Fibroblast of the aortic adventitia (primary cell): ENCODE measurements at regions not wholly inside any gene's neighbourhood (a gene's known extent, or its start where the extent isn't known, plus 50 kb on each side); places are given as distances from the start of the nearest gene placed in this dataset.

Source experiments
- DNase-seq: peaks from one replicate; pipeline ENCODE4 v3.0.0-alpha.2; 2010; ENCODE audit warnings: low read depth
- H3K4me3 ChIP-seq: 2 replicates; pipeline ENCODE4 v1.5.1; 2011; ENCODE audit warnings: low read depth, mild to moderate bottlenecking, control low read depth, low read length, moderate library complexity
- TF ChIP-seq, protein P1 (sequence below): IDR thresholded peaks from 2 replicates; pipeline ENCODE4 v1.5.1; 2011; ENCODE audit warnings: mild to moderate bottlenecking, low read length, control low read depth, inconsistent platforms; ENCODE audit not compliant: insufficient read depth

GRCh38 chr9:81522716-81523551 is 166.4 kb downstream of the TLE1 start:
- peak; percentile 78 for DNase-seq
- no peak overlapping the region for H3K4me3 ChIP-seq
- TF ChIP-seq, protein P1, sequence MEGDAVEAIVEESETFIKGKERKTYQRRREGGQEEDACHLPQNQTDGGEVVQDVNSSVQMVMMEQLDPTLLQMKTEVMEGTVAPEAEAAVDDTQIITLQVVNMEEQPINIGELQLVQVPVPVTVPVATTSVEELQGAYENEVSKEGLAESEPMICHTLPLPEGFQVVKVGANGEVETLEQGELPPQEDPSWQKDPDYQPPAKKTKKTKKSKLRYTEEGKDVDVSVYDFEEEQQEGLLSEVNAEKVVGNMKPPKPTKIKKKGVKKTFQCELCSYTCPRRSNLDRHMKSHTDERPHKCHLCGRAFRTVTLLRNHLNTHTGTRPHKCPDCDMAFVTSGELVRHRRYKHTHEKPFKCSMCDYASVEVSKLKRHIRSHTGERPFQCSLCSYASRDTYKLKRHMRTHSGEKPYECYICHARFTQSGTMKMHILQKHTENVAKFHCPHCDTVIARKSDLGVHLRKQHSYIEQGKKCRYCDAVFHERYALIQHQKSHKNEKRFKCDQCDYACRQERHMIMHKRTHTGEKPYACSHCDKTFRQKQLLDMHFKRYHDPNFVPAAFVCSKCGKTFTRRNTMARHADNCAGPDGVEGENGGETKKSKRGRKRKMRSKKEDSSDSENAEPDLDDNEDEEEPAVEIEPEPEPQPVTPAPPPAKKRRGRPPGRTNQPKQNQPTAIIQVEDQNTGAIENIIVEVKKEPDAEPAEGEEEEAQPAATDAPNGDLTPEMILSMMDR = peak; percentile 71

- TF ChIP-seq, protein P1 = no peak
- DNase-seq = no peak
- H3K4me3 ChIP-seq = no peak overlapping the region
Observed at GRCh38 chr9:81521892-81522291, 167.5 kb downstream of the TLE1 start.

- TF ChIP-seq, protein P1 = no peak
- DNase-seq = peak; percentile 19
- H3K4me3 ChIP-seq = no peak overlapping the region
Observed at GRCh38 chr9:81519816-81520495, 169.4 kb downstream of the TLE1 start.

GRCh38 chr9:81517954-81518353 is 171.4 kb downstream of the TLE1 start:
- DNase-seq = no peak
- TF ChIP-seq, protein P1 = no peak
- no peak overlapping the region for H3K4me3 ChIP-seq

GRCh38 chr9:81513059-81513458 is 176.3 kb downstream of the TLE1 start:
- no peak overlapping the region for H3K4me3 ChIP-seq
- TF ChIP-seq, protein P1 = no peak
- DNase-seq = no peak

DNA sequence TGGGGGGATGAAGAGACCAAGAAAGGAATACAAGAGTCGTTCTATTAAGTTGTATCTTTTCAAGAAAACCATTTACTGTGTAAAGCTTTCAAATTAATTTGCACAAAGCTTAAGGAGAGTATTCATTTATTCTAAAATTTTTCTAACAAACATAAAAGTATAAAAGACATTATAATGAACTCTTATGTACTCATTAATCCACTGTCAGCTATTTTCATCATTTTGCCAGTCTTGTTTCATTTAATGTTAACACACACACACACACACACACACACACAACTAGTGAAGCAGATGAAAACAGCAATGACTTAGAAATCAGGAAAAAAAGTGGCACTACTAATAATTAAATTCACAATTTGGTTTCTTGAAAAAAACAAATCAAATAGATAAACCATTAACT is 176.7 kb downstream of the TLE1 start:
- no peak for DNase-seq
- TF ChIP-seq, protein P1 = no peak
- H3K4me3 ChIP-seq = no peak overlapping the region
